CD8-positive, alpha-beta memory T cell (primary cell): ENCODE measurements at regions not wholly inside any gene's neighbourhood (a gene's known extent, or its start where the extent isn't known, plus 50 kb on each side); places are given as distances from the start of the nearest gene placed in this dataset.
"Not testable (repeated sequence)": the region's sequence is repeated elsewhere in the genome, so short reads cannot be mapped to it uniquely, and the experiment has no call there.

Source experiments
- CTCF ChIA-PET: fragments of 350-600 bp; sonication (Branson Sonifier 250); formaldehyde crosslinking; loops from one replicate; lab custom pipeline; 2021; ENCODE audit warnings: antibody characterized with exemption; lab: Charles Lee
- POLR2A ChIA-PET: fragments of 350-600 bp; sonication (Branson Sonifier 250); formaldehyde crosslinking; loops from one replicate; lab custom pipeline; 2021; ENCODE audit warnings: antibody characterized with exemption; lab: Charles Lee
- DNase-seq, 5 donors: peaks; one replicate each; pipeline versions ENCODE4 v3.0.0 to v3.0.0-alpha.2; 2020 to 2022; ENCODE audit warnings: mixed read lengths in 1 of 5
- H3K27ac ChIP-seq: one replicate; pipeline ENCODE4 v1.7.0; 2013; ENCODE audit warnings: low read depth, mild to moderate bottlenecking, low read length, moderate library complexity
- H3K27me3 ChIP-seq: 2 replicates; pipeline ENCODE4 v1.7.0; 2013; ENCODE audit warnings: low read length, mild to moderate bottlenecking; ENCODE audit not compliant: insufficient read depth, poor library complexity, severe bottlenecking
- H3K36me3 ChIP-seq: 2 replicates; pipeline ENCODE4 v1.7.0; 2013; ENCODE audit warnings: mild to moderate bottlenecking, low read length, moderate library complexity; ENCODE audit not compliant: insufficient read depth
- H3K4me1 ChIP-seq: 2 replicates; pipeline ENCODE4 v1.7.0; 2013; ENCODE audit warnings: mild to moderate bottlenecking, low read length, moderate library complexity; ENCODE audit not compliant: insufficient read depth
- H3K4me3 ChIP-seq: 2 replicates; pipeline ENCODE4 v1.7.0; 2013; ENCODE audit warnings: mild to moderate bottlenecking, low read length
- H3K9me3 ChIP-seq: 2 replicates; pipeline ENCODE4 v1.7.0; 2013; ENCODE audit warnings: mild to moderate bottlenecking, low read length
- H3K27ac Mint-ChIP-seq, 8 donors: one replicate each; pipeline ENCODE4 v1.8.0; 2020 to 2021; ENCODE audit warnings: mixed read lengths in 8 of 8, mild to moderate bottlenecking in 6 of 8, inconsistent platforms in 3 of 8, moderate library complexity in 3 of 8
- H3K27me3 Mint-ChIP-seq, 2 donors: one replicate each; pipeline ENCODE4 v1.8.0; 2020 to 2021; ENCODE audit warnings: mixed read lengths in 2 of 2, mild to moderate bottlenecking in 1 of 2, moderate library complexity in 1 of 2
- H3K36me3 Mint-ChIP-seq, 3 donors: one replicate each; pipeline ENCODE4 v1.8.0; 2020 to 2021; ENCODE audit warnings: mixed read lengths in 3 of 3, inconsistent platforms in 1 of 3, mild to moderate bottlenecking in 1 of 3
- H3K4me1 Mint-ChIP-seq, 3 donors: one replicate each; pipeline ENCODE4 v1.8.0; 2020 to 2021; ENCODE audit warnings: mixed read lengths in 3 of 3, inconsistent platforms in 1 of 3, mild to moderate bottlenecking in 1 of 3
- H3K4me3 Mint-ChIP-seq, 7 donors: one replicate each; pipeline ENCODE4 v1.8.0; 2020 to 2021; ENCODE audit warnings: mixed read lengths in 7 of 7, mild to moderate bottlenecking in 6 of 7, moderate library complexity in 4 of 7, inconsistent platforms in 2 of 7
- H3K9me3 Mint-ChIP-seq, 5 donors: one replicate each; pipeline ENCODE4 v1.8.0; 2020 to 2022; ENCODE audit warnings: mixed read lengths in 5 of 5, mild to moderate bottlenecking in 3 of 5, moderate library complexity in 2 of 5, inconsistent platforms in 1 of 5

DNA sequence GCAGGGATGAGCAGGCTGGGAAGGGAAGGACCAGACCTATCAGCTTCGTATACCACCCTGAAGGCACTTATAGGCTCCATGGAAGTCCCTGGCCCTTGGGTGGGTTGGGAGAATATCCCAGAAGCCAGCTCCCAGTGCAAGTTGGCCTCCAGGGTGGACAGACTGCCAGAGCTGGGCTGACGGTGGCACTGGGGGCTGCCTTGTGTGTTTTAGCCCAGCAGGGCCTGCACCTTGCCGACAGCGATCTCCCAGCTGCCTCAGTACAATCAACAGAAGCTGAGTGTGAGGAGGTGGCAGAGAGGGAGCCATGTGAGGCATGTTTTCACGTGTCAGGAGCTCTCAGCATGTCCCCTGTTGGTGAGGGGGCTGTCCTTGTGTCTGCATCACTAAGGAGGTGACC lies 159.5 kb downstream of the VEGFA start:
- Mint-ChIP-seq H3K27ac (no peak overlapping the region), H3K27me3 (no peaks in the 10 kb centered on the region), H3K36me3 (no peaks in the 10 kb centered on the region), H3K9me3 (no peaks in the 10 kb centered on the region), H3K4me1 (peaks cover 10 to 12% (median 12%) of the 10 kb centered on the region in 3 donors), H3K4me3 (no peak overlapping the region)
- Histone ChIP-seq H3K4me1 (peaks cover 12% of the 10 kb centered on the region), H3K36me3 (no peaks in the 10 kb centered on the region), H3K27me3 (no peaks in the 10 kb centered on the region), H3K27ac (no peak overlapping the region), H3K4me3 (no peak overlapping the region), H3K9me3 (no peaks in the 10 kb centered on the region)
- no peak for DNase-seq
- ChIA-PET POLR2A (interaction anchor here (0.6 kb wide), 1 partner anchor 21 kb away, joined by 3 read pairs; no protein-coding TSS in a partner anchor), CTCF (no interaction called here)

- Histone ChIP-seq H3K27me3 (no peaks in the 10 kb centered on the region), H3K27ac (peak overlapping the region; percentile 81), H3K9me3 (no peaks in the 10 kb centered on the region), H3K4me1 (peaks cover 30% of the 10 kb centered on the region), H3K4me3 (no peak overlapping the region), H3K36me3 (no peaks in the 10 kb centered on the region)
- DNase-seq: peak in 1 of 5 donors; percentile 22
- Mint-ChIP-seq H3K4me1 (peaks cover 26 to 28% (median 27%) of the 10 kb centered on the region in 3 donors), H3K9me3 (no peaks in the 10 kb centered on the region), H3K36me3 (no peaks in the 10 kb centered on the region), H3K27me3 (no peaks in the 10 kb centered on the region), H3K4me3 (no peak overlapping the region), H3K27ac (peak overlapping the region in 3 of 8 donors; percentile 19 to 53 (median 48))
- POLR2A ChIA-PET: no interaction called here
- CTCF ChIA-PET: no interaction called here
Observed at GRCh38 chr6:43927532-43928210, 157.7 kb downstream of the VEGFA start.

DNA sequence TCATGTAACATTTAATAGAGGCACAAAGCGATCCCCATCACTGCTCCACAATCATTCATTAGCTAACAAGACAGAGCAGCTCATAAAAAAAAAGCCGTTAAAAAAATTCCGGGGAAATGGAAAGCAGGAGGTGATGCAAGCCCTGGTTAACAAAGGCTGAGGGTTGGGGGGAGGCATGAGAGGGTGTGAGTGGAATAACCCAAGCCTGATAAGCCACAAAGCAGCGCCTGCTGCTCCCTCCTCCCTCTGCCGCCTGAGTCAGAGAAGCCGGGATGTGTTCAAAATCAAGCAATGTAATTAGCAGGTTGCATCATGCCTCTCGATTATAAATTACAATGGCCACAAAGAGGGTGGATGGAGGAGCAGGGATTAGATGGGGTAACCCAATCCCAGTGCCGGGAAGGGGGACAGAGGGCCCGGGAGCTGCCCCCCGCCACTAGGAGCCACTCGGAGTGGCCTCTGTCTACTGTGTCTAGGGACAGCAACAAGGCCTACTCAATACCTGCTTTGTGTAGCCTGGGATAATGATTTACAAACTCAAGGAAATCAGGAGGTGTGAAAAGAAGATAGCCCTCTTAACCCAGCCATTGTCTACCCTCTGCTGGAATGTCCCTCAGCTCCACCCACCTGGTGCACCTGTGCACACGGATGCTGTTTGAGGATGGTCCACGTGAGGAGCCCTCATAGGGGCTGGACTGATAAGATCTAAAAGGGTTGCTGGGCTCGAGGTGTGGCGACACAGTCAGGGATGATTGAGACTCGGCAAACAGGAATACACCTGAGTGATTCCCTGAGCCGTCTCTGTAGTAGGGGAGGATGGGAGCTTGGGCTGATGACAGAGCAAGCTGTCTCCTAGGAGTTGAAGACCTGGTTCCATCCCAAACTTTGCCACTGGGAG lies 156.9 kb downstream of the VEGFA start:
- Histone ChIP-seq H3K4me3 (no peak overlapping the region), H3K9me3 (no peaks in the 10 kb centered on the region), H3K4me1 (peaks cover 34% of the 10 kb centered on the region), H3K27ac (peak overlapping the region; percentile 81), H3K27me3 (no peaks in the 10 kb centered on the region), H3K36me3 (no peaks in the 10 kb centered on the region)
- H3K27me3 Mint-ChIP-seq: no peaks in the 10 kb centered on the region
- H3K9me3 Mint-ChIP-seq: no peaks in the 10 kb centered on the region
- peaks cover 26 to 28% (median 27%) of the 10 kb centered on the region in 3 donors for H3K4me1 Mint-ChIP-seq
- H3K4me3 Mint-ChIP-seq: peak overlapping the region in 1 of 7 donors; percentile 67
- no peaks in the 10 kb centered on the region for H3K36me3 Mint-ChIP-seq
- POLR2A ChIA-PET: no interaction called here
- peak in 1 of 5 donors; percentile 14 for DNase-seq
- CTCF ChIA-PET: no interaction called here
- H3K27ac Mint-ChIP-seq: peak overlapping the region in 3 of 8 donors; percentile 26 to 56 (median 53)

GRCh38 chr6:43925636-43926139 lies 155.7 kb downstream of the VEGFA start:
- H3K4me1 Mint-ChIP-seq: peaks cover 27 to 28% (median 28%) of the 10 kb centered on the region in 3 donors
- H3K27ac Mint-ChIP-seq, H3K4me3 Mint-ChIP-seq, CTCF ChIA-PET, H3K36me3 Mint-ChIP-seq, H3K9me3 Mint-ChIP-seq, POLR2A ChIA-PET, H3K4me3 ChIP-seq, H3K9me3 ChIP-seq, DNase-seq, H3K36me3 ChIP-seq, H3K27me3 ChIP-seq, H3K27me3 Mint-ChIP-seq: not testable (repeated sequence)
- Histone ChIP-seq H3K4me1 (peaks cover 34% of the 10 kb centered on the region), H3K27ac (peak overlapping the region; percentile 81)

DNA sequence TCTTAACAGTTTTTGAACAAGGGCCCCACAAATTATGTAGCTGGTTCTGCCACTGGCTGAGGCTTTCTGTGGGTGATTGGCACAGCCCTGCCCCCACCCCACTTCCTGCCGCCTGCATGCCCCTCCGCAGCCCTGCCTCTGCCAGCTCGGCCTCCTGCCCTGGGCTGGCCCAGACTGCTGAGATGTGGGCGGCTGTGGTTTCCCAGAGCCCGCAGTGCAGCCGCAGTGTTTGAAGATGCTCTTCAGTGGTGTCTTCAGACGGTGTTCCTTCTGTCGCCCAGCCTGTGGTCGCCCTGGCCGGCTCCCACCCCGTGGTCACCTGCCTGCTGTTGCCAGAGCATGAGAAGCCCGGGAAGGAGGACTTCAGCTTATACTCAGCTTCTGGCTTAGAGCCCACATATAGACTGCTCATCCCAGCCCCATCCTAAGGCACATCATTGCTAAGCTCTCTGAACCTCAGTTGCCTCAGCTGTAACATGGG lies 154.3 kb downstream of the VEGFA start:
- peak overlapping the region in 5 of 8 donors; percentile 11 to 69 (median 54) for H3K27ac Mint-ChIP-seq
- DNase-seq: peak; percentile 28 to 65 (median 45)
- Histone ChIP-seq H3K4me3 (peak overlapping the region; percentile 21), H3K9me3 (no peaks in the 10 kb centered on the region), H3K4me1 (peaks cover 34% of the 10 kb centered on the region), H3K27me3 (no peaks in the 10 kb centered on the region), H3K27ac (no peak overlapping the region), H3K36me3 (no peaks in the 10 kb centered on the region)
- H3K36me3 Mint-ChIP-seq: peaks cover 0 to 2% (median 0%) of the 10 kb centered on the region in 3 donors
- no peaks in the 10 kb centered on the region for H3K9me3 Mint-ChIP-seq
- ChIA-PET POLR2A (no interaction called here), CTCF (interaction anchor here (1.5 kb wide), 1 partner anchor 155 kb away, joined by 4 read pairs; no protein-coding TSS in a partner anchor)
- peak overlapping the region in 6 of 7 donors; percentile 29 to 69 (median 42) for H3K4me3 Mint-ChIP-seq
- peaks cover 0 to 4% of the 10 kb centered on the region in 2 donors for H3K27me3 Mint-ChIP-seq
- peaks cover 27 to 28% (median 28%) of the 10 kb centered on the region in 3 donors for H3K4me1 Mint-ChIP-seq

- H3K4me3 Mint-ChIP-seq: peak overlapping the region in 6 of 7 donors; percentile 11 to 69 (median 42)
- no peaks in the 10 kb centered on the region for H3K9me3 ChIP-seq
- DNase-seq: no peak
- H3K4me3 ChIP-seq: peak overlapping the region; percentile 21
- peaks cover 0 to 4% of the 10 kb centered on the region in 2 donors for H3K27me3 Mint-ChIP-seq
- H3K27ac ChIP-seq: no peak overlapping the region
- peaks cover 27 to 28% (median 28%) of the 10 kb centered on the region in 3 donors for H3K4me1 Mint-ChIP-seq
- peaks cover 0 to 2% (median 0%) of the 10 kb centered on the region in 3 donors for H3K36me3 Mint-ChIP-seq
- no peaks in the 10 kb centered on the region for H3K27me3 ChIP-seq
- H3K9me3 Mint-ChIP-seq: no peaks in the 10 kb centered on the region
- CTCF ChIA-PET: interaction anchor here (1.5 kb wide), 1 partner anchor 155 kb away, joined by 4 read pairs; no protein-coding TSS in a partner anchor
- peaks cover 34% of the 10 kb centered on the region for H3K4me1 ChIP-seq
- H3K36me3 ChIP-seq: no peaks in the 10 kb centered on the region
- POLR2A ChIA-PET: no interaction called here
- H3K27ac Mint-ChIP-seq: peak overlapping the region in 3 of 8 donors; percentile 11 to 93 (median 29)
Observed at GRCh38 chr6:43923376-43924221, 153.6 kb downstream of the VEGFA start.
